Liver (tissue), 8 donors: ENCODE measurements at regions not wholly inside any gene's neighbourhood (a gene's known extent, or its start where the extent isn't known, plus 50 kb on each side); places are given as distances from the start of the nearest gene placed in this dataset.

Source experiments
- DNase-seq: peaks from one replicate; pipeline ENCODE4 v3.0.0-alpha.2; 2017; ENCODE audit warnings: low spot score
- H3K27ac ChIP-seq, 2 donors: one replicate each; pipeline ENCODE4 v1.7.0; 2013; ENCODE audit warnings: inconsistent platforms in 2 of 2, low read length in 2 of 2, control low read depth in 1 of 2, low read depth in 1 of 2, mild to moderate bottlenecking in 1 of 2
- H3K27me3 ChIP-seq, 4 donors: one replicate each; pipeline versions ENCODE4 v1.6.1 to v1.7.0; 2013; ENCODE audit warnings: low read length in 3 of 4, inconsistent platforms in 1 of 4, mild to moderate bottlenecking in 1 of 4, moderate library complexity in 1 of 4; ENCODE audit not compliant: control insufficient read depth in 4 of 4, insufficient read depth in 4 of 4
- H3K36me3 ChIP-seq, 4 donors: one replicate each; pipeline versions ENCODE4 v1.6.1 to v1.7.0; 2013; ENCODE audit warnings: low read length in 3 of 4, mild to moderate bottlenecking in 3 of 4, low read depth in 1 of 4, moderate library complexity in 1 of 4; ENCODE audit not compliant: control insufficient read depth in 4 of 4, insufficient read depth in 3 of 4
- H3K4me1 ChIP-seq, 4 donors: one replicate each; pipeline versions ENCODE4 v1.6.1 to v1.7.0; 2013; ENCODE audit warnings: low read length in 3 of 4, mild to moderate bottlenecking in 3 of 4, moderate library complexity in 1 of 4; ENCODE audit not compliant: control insufficient read depth in 4 of 4, insufficient read depth in 4 of 4
- H3K4me3 ChIP-seq, 3 donors: one replicate each; pipeline versions ENCODE4 v1.6.1 to v1.7.0; 2013; ENCODE audit warnings: low read length in 3 of 3, control low read depth in 1 of 3, low read depth in 1 of 3, mild to moderate bottlenecking in 1 of 3
- H3K9ac ChIP-seq, 2 donors: one replicate each; pipeline ENCODE4 v1.7.0; 2013; ENCODE audit warnings: low read length in 2 of 2, mild to moderate bottlenecking in 2 of 2, moderate library complexity in 2 of 2, control low read depth in 1 of 2, low read depth in 1 of 2
- H3K9me3 ChIP-seq, 4 donors: one replicate each; pipeline versions ENCODE4 v1.6.1 to v1.7.0; 2013; ENCODE audit warnings: low read length in 3 of 4; ENCODE audit not compliant: control insufficient read depth in 4 of 4
- ATF3 ChIP-seq: IDR thresholded peaks from 2 replicates; pipeline ENCODE4 v1.6.1; 2016; ENCODE audit warnings: antibody characterized with exemption
- EGR1 ChIP-seq, 2 donors: IDR thresholded peaks; 2 replicates each; pipeline ENCODE4 v1.6.1; 2016 to 2018; ENCODE audit warnings: antibody characterized with exemption in 2 of 2, low read depth in 2 of 2
- FOXA1 ChIP-seq: IDR thresholded peaks from 2 replicates; pipeline ENCODE4 v1.6.1; 2016; ENCODE audit warnings: antibody characterized with exemption
- FOXA2 ChIP-seq: IDR thresholded peaks from 2 replicates; pipeline ENCODE4 v1.6.1; 2016; ENCODE audit warnings: antibody characterized with exemption
- GABPA ChIP-seq, 2 donors: IDR thresholded peaks in 1 of 2; conservative IDR thresholded peaks in 1 of 2; 2 replicates each; pipeline ENCODE4 v1.6.1; 2016; ENCODE audit warnings: antibody characterized with exemption in 2 of 2, mild to moderate bottlenecking in 1 of 2, moderate library complexity in 1 of 2
- HNF4A ChIP-seq, 2 donors: conservative IDR thresholded peaks; 2 replicates each; pipeline ENCODE4 v1.6.1; 2016; ENCODE audit warnings: antibody characterized with exemption in 2 of 2, mild to moderate bottlenecking in 2 of 2
- HNF4G ChIP-seq: IDR thresholded peaks from 2 replicates; pipeline ENCODE4 v1.6.1; 2016; ENCODE audit warnings: antibody characterized with exemption
- JUND ChIP-seq, 2 donors: IDR thresholded peaks; 2 replicates each; pipeline ENCODE4 v1.6.1; 2016; ENCODE audit warnings: antibody characterized with exemption in 2 of 2
- MAX ChIP-seq: IDR thresholded peaks from 2 replicates; pipeline ENCODE4 v1.6.1; 2016; ENCODE audit warnings: antibody characterized with exemption
- NR2F2 ChIP-seq: IDR thresholded peaks from 2 replicates; pipeline ENCODE4 v1.6.1; 2016; ENCODE audit warnings: antibody characterized with exemption
- RAD21 ChIP-seq, 2 donors: IDR thresholded peaks; 2 replicates each; pipeline ENCODE4 v1.6.1; 2016; ENCODE audit warnings: antibody characterized with exemption in 2 of 2, mild to moderate bottlenecking in 2 of 2
- REST ChIP-seq: IDR thresholded peaks from 2 replicates; pipeline ENCODE4 v1.6.1; 2016; ENCODE audit warnings: antibody characterized with exemption, mild to moderate bottlenecking
- RXRA ChIP-seq, 2 donors: IDR thresholded peaks; 2 replicates each; pipeline ENCODE4 v1.6.1; 2017 to 2018; ENCODE audit warnings: antibody characterized with exemption in 2 of 2, mild to moderate bottlenecking in 1 of 2
- SP1 ChIP-seq: IDR thresholded peaks from 2 replicates; pipeline ENCODE4 v1.6.1; 2018; ENCODE audit warnings: antibody characterized with exemption, mild to moderate bottlenecking
- TAF1 ChIP-seq: conservative IDR thresholded peaks from 2 replicates; pipeline ENCODE4 v1.6.1; 2016; ENCODE audit warnings: antibody characterized with exemption, mild to moderate bottlenecking
- YY1 ChIP-seq: IDR thresholded peaks from 2 replicates; pipeline ENCODE4 v1.6.1; 2016; ENCODE audit warnings: antibody characterized with exemption, mild to moderate bottlenecking
- WGBS: extraction: QIAGEN DNeasy Blood & Tissue Kit; methylation state at CpG from one replicate; pipeline ENCODE4 v1.1.7; 2013; 5-methylcytosine and 5-hydroxymethylcytosine counted together
- TF ChIP-seq, protein P1 (sequence below): fragments of 150-350 bp; IDR thresholded peaks from 2 replicates; pipeline ENCODE4 v1.5.1; 2017; ENCODE audit warnings: improper control_type of control experiment, low read depth, low read length; ENCODE audit not compliant: missing input control
- TF ChIP-seq, protein P2 (sequence below): IDR thresholded peaks from 2 replicates; pipeline ENCODE4 v1.6.1; 2016; ENCODE audit warnings: antibody characterized with exemption
- donor health status: healthy.
- donor health status: healthy.
- donor health status: healthy.
- donor health status: healthy.
- donor health status: healthy.

- TF ChIP-seq REST, result no peak
- TF ChIP-seq HNF4G, result no peak
- no peak for TF ChIP-seq RAD21 (IDR thresholded peaks at IDR 0.05)
- no peak for TF ChIP-seq EGR1 (IDR thresholded peaks at IDR 0.05; ENCODE audit: low read depth in 2 of 2)
- TF ChIP-seq RXRA (IDR thresholded peaks at IDR 0.05), result no peak
- TF ChIP-seq, protein P1, sequence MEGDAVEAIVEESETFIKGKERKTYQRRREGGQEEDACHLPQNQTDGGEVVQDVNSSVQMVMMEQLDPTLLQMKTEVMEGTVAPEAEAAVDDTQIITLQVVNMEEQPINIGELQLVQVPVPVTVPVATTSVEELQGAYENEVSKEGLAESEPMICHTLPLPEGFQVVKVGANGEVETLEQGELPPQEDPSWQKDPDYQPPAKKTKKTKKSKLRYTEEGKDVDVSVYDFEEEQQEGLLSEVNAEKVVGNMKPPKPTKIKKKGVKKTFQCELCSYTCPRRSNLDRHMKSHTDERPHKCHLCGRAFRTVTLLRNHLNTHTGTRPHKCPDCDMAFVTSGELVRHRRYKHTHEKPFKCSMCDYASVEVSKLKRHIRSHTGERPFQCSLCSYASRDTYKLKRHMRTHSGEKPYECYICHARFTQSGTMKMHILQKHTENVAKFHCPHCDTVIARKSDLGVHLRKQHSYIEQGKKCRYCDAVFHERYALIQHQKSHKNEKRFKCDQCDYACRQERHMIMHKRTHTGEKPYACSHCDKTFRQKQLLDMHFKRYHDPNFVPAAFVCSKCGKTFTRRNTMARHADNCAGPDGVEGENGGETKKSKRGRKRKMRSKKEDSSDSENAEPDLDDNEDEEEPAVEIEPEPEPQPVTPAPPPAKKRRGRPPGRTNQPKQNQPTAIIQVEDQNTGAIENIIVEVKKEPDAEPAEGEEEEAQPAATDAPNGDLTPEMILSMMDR, result no peak
- TF ChIP-seq MAX, result no peak
- TF ChIP-seq NR2F2, result no peak
- no peak for TF ChIP-seq ATF3
- no peak for TF ChIP-seq SP1
- no peak for TF ChIP-seq FOXA2
- TF ChIP-seq FOXA1, result no peak
- TF ChIP-seq, protein P2, sequence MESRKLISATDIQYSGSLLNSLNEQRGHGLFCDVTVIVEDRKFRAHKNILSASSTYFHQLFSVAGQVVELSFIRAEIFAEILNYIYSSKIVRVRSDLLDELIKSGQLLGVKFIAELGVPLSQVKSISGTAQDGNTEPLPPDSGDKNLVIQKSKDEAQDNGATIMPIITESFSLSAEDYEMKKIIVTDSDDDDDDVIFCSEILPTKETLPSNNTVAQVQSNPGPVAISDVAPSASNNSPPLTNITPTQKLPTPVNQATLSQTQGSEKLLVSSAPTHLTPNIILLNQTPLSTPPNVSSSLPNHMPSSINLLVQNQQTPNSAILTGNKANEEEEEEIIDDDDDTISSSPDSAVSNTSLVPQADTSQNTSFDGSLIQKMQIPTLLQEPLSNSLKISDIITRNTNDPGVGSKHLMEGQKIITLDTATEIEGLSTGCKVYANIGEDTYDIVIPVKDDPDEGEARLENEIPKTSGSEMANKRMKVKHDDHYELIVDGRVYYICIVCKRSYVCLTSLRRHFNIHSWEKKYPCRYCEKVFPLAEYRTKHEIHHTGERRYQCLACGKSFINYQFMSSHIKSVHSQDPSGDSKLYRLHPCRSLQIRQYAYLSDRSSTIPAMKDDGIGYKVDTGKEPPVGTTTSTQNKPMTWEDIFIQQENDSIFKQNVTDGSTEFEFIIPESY, result no peak
- no peak for TF ChIP-seq YY1
- no peak for TF ChIP-seq GABPA (IDR thresholded peaks at IDR 0.05 in 1 of 2, conservative IDR thresholded peaks at IDR 0.05 in 1 of 2)
- TF ChIP-seq JUND (IDR thresholded peaks at IDR 0.05), result no peak
- no peak for TF ChIP-seq TAF1
- no peak for TF ChIP-seq HNF4A (conservative IDR thresholded peaks at IDR 0.05)
- Histone ChIP-seq H3K4me3 (no peak overlapping the region), H3K4me1 (no peaks in the 10 kb centered on the region), H3K27me3 (peaks cover 0 to 4% (median 0%) of the 10 kb centered on the region in 4 donors), H3K27ac (no peak overlapping the region), H3K36me3 (no peaks in the 10 kb centered on the region), H3K9ac (no peak overlapping the region), H3K9me3 (no peaks in the 10 kb centered on the region)
- no peak for DNase-seq
- 39% methylated on average over 4 of the region's 4 CpGs for WGBS
Measured at GRCh38 chr19:29315556-29316190, 102.7 kb upstream of the UQCRFS1 start.
